HG02763 (cell line): ENCODE measurements at regions not wholly inside any gene's neighbourhood (a gene's known extent, or its start where the extent isn't known, plus 50 kb on each side); places are given as distances from the start of the nearest gene placed in this dataset.
A peak's percentile ranks its signal among the peaks of the same experiment; 100 is the strongest.

Experiments used
- ATAC-seq: cut with Tn5 transposase; IDR thresholded peaks from one replicate; pipeline ENCODE4 v1.9.1; 2021; ENCODE audit warnings: mild to moderate bottlenecking, moderate library complexity; ENCODE audit not compliant: unreplicated experiment

GRCh38 chr4:36917413-36917812 is 327.1 kb upstream of the NWD2 start:
- no peak for ATAC-seq

GRCh38 chr4:36919721-36920120 is 324.8 kb upstream of the NWD2 start:
- ATAC-seq, result no peak

GRCh38 chr4:36921476-36922216 is 322.9 kb upstream of the NWD2 start:
- ATAC-seq, result no peak

- ATAC-seq, result no peak
Observed at GRCh38 chr4:36930562-36931111, 313.9 kb upstream of the NWD2 start.

GRCh38 chr4:36944232-36944631 is 300.3 kb upstream of the NWD2 start:
- ATAC-seq, result no peak

GRCh38 chr4:36961420-36961819 is 283.1 kb upstream of the NWD2 start:
- ATAC-seq, result no peak

GRCh38 chr4:36966756-36967460 is 277.6 kb upstream of the NWD2 start:
- no peak for ATAC-seq

GRCh38 chr4:36979533-36979932 is 265.0 kb upstream of the NWD2 start:
- no peak for ATAC-seq

DNA sequence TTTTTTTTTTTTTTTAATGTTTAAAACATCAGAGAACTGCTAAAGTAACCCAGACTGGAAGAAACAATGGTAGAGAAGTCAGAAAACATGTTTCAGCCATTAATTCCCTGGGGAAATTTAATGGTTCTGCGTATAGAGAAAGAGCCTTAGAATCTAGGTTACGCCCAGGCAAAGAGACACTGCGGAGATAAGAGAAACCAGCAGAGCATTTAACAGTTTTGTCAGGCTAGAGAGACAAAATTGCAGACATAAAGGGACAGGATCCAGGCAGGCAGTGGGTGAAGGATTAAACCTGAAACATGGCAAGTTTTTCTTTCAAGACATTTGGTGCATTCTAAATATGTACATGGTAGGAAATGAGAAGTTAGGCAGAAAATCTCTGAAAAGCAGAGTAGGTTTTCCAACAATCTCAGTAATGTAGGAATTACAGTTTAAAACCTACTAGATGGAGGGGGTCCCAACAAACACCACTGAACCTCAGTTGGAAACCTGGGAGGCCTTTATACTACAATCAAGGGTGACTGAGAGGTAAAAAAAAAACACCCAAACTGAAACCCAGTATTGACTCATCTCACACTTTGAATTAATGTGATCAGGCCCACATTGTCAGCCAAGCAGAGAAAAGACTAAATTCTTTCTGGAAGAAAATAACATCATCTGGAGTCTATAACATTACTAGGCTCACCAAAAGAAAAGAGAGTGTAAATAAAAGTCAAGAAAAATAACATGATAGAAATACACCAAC is 254.2 kb upstream of the NWD2 start:
- peak; percentile 75 for ATAC-seq

DNA sequence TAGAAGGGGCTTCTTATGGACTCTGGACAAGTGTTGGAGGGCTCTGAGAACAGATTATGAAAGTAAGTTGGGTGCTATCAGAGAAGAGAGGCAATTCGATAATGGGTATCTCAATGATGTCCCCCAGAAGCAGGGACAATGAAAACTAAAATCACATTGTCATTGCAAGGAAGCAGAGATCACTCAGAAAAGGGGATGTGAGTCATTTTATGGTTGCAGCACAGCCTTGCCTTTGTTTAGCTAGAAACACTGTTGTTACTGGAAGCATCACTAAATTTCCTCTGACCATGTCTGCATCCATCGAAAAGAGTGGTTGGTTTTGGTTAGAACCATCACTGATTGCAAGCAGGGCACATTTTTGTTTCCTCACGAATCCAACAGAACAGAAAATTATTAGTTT is 246.8 kb upstream of the NWD2 start:
- no peak for ATAC-seq

- ATAC-seq, result no peak
Observed at GRCh38 chr4:37000281-37000680, 244.3 kb upstream of the NWD2 start.

DNA sequence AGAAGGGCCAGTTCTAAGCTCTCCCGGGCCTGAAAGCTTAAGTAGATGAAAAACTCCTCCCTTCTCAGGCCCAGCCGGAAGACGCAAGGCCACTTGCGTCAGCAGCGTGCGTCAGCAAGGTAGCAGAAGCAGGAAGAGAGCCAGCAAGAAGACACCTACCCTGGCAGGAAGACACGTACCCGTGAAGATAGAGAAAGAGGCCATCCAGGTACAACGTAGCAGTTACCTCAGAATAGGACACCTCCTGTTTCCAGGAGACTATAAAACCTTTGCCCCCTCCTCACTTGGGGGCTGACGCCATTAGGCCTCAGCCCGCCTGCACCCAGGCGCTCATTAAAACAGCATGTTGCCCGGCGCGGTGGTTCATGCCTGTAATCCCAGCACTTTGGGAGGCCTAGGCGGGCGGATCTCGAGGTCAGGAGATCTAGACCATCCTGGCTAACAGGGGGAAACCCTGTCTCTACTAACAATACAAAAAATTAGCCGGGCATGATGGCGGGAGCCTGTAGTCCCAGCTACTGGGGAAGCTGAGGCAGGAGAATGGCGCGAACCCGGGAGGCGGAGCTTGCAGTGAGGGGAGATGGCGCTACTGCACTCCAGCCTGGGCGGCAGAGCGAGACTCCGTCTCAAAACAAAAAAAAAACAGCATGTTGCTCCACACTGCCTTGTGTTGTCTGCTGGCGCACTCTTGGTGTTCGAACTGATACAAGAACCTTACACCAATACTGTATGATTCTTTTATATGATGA is 242.7 kb upstream of the NWD2 start:
- no peak for ATAC-seq

DNA sequence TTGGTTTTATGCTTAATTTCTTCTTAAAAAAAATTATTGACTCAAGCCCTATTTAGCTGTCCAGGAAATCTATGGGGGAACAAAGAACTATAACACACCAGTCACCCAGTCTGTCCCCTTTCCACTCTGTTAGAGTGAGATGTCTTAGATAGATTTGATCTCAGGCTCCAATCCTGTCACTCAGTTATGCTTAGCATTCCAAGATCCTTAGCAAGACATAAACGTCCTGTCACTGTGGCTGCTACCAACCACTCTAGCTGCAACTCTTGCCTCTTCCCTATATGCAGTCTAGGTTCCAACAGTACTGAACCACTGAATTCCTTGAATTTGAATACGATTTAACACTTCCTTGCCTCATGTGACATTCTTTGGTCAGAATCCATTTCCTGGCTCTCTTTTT is 241.9 kb upstream of the NWD2 start:
- ATAC-seq, result no peak

GRCh38 chr4:37008199-37008598 is 236.3 kb upstream of the NWD2 start:
- no peak for ATAC-seq

DNA sequence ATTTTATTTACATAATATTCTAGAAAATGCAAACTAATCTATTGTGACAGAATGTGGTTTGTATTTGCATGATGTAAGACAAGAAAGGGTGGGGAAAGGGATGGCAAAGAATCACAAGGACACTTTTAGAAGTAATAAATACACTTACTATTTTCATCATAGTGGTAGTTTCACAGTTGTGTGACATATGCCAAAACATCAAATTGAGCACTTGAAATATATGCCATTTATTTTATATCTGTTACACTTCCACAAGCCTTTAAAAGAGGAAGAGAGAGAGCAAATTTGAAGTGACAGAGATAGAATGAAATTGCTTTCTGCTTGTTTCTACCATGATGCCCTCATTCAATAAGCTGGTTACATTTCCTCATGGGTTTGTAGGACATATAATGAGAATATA is 230.0 kb upstream of the NWD2 start:
- no peak for ATAC-seq

DNA sequence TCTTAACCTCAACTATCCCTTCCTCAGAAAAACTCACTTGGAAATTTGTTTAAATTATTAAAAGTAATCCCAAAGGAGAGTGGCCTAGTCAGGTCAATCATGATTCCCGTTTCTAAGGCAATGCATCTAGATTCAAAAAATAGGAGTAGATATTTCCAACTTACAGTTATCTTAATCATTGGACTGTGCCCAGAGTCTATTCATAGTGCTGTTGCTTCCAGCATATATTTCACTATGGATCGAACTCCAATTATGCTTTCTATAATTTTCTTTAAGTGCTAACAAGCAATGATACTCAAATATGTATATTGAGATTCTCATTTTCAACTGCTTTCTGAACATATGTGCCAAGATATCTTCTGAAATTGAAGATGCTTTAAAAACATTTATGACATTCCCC is 229.2 kb upstream of the NWD2 start:
- no peak for ATAC-seq

- ATAC-seq, result no peak
Observed at GRCh38 chr4:37023504-37023903, 221.0 kb upstream of the NWD2 start.

- no peak for ATAC-seq
Observed at GRCh38 chr4:37023996-37024395, 220.5 kb upstream of the NWD2 start.

GRCh38 chr4:37040816-37041215 is 203.7 kb upstream of the NWD2 start:
- no peak for ATAC-seq

- ATAC-seq, result no peak
Observed at GRCh38 chr4:37043342-37043741, 201.2 kb upstream of the NWD2 start.

- ATAC-seq, result no peak
Observed at GRCh38 chr4:37051111-37051510, 193.4 kb upstream of the NWD2 start.
